Prostate gland (tissue), 2 donors: ENCODE measurements at regions not wholly inside any gene's neighbourhood (a gene's known extent, or its start where the extent isn't known, plus 50 kb on each side); places are given as distances from the start of the nearest gene placed in this dataset.

Experiments
- DNase-seq: peaks from one replicate; pipeline ENCODE4 v3.0.0-alpha.2; 2019; ENCODE audit warnings: low spot score
- H3K27ac ChIP-seq, 2 donors: fragments of 200-600 bp; sonication (generic); 2 replicates each; pipeline ENCODE4 v1.5.1; 2017 to 2019
- H3K27me3 ChIP-seq: fragments of 200-600 bp; sonication (generic); replicated peaks from 2 replicates; pipeline ENCODE4 v1.5.1; 2019; ENCODE audit not compliant: insufficient read depth
- H3K36me3 ChIP-seq, 2 donors: fragments of 200-600 bp; sonication (generic); 1 replicate in 1 of 2; 2 replicates in 1 of 2; pipeline versions ENCODE4 v1.5.1 to v1.8.1; 2017 to 2019
- H3K4me1 ChIP-seq: fragments of 200-600 bp; sonication (generic); replicated peaks from 2 replicates; pipeline ENCODE4 v1.5.1; 2019
- H3K4me3 ChIP-seq, 2 donors: fragments of 200-600 bp; sonication (generic); 2 replicates each; pipeline ENCODE4 v1.5.1; 2017 to 2019
- H3K9me3 ChIP-seq: fragments of 200-600 bp; sonication (generic); 2 replicates; pipeline ENCODE4 v1.5.1; 2017
- POLR2A ChIP-seq: fragments of 450-650 bp; IDR thresholded peaks from one replicate; pipeline ENCODE4 v1.6.1; 2016; ENCODE audit warnings: antibody characterized with exemption, mild to moderate bottlenecking
- POLR2AphosphoS5 ChIP-seq: sonication (generic); formaldehyde crosslinking; IDR thresholded peaks from one replicate; pipeline ENCODE4 v1.6.1; 2017; ENCODE audit warnings: antibody characterized with exemption
- WGBS: methylation state at CpG from one replicate; pipeline ENCODE4 v1.1.5; 2018; 5-methylcytosine and 5-hydroxymethylcytosine counted together
- intact Hi-C: fragments of 100-400 bp; cut with DNase I; formaldehyde crosslinking; loops from one replicate; pipeline ENCODE4 v1.14.2; 2022
- TF ChIP-seq, protein P1 (sequence below), 4 experiments: fragments of 200-600 bp in 2 of 4; fragments of 450-650 bp in 2 of 4; sonication (generic) in 2 of 4; IDR thresholded peaks; 1 replicate in 3 of 4; 2 replicates in 1 of 4; pipeline ENCODE4 v1.5.1; 2016 to 2019; ENCODE audit warnings: antibody characterized with exemption in 4 of 4, mild to moderate bottlenecking in 2 of 4, moderate library complexity in 2 of 4

DNA sequence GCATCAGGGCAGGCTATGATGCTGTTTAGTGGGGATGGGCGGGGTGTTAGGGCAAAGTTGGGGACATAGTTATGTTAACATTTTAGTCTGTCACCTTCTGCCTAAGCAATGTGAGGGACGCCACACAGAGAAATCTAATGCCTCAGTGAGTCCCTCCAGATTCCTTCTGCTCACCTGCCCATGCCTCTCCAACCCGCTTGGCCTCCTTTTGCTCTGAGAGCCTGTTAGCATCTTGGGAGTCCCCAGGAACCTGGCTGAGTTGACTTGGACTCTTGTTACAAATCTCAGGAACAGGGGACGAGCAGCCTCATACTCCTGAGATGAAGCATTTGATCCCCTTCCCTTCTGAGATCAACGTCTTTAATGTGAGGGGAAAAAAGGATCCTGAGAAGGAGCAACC, 336.8 kb downstream of the CCSER2 start:
- H3K27me3 ChIP-seq, result no peaks in the 10 kb centered on the region
- intact Hi-C loops, result no loop called here
- H3K4me3 ChIP-seq, result no peak overlapping the region
- H3K36me3 ChIP-seq, result no peaks in the 10 kb centered on the region
- H3K4me1 ChIP-seq, result no peaks in the 10 kb centered on the region
- H3K9me3 ChIP-seq, result no peaks in the 10 kb centered on the region
- WGBS, result 86% methylated on average over 5 of the region's 5 CpGs
- DNase-seq, result no peak
- no peak overlapping the region for H3K27ac ChIP-seq
- TF ChIP-seq POLR2AphosphoS5 (no peak), POLR2A (no peak)
- TF ChIP-seq, protein P1, sequence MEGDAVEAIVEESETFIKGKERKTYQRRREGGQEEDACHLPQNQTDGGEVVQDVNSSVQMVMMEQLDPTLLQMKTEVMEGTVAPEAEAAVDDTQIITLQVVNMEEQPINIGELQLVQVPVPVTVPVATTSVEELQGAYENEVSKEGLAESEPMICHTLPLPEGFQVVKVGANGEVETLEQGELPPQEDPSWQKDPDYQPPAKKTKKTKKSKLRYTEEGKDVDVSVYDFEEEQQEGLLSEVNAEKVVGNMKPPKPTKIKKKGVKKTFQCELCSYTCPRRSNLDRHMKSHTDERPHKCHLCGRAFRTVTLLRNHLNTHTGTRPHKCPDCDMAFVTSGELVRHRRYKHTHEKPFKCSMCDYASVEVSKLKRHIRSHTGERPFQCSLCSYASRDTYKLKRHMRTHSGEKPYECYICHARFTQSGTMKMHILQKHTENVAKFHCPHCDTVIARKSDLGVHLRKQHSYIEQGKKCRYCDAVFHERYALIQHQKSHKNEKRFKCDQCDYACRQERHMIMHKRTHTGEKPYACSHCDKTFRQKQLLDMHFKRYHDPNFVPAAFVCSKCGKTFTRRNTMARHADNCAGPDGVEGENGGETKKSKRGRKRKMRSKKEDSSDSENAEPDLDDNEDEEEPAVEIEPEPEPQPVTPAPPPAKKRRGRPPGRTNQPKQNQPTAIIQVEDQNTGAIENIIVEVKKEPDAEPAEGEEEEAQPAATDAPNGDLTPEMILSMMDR (IDR thresholded peaks at IDR 0.05), result no peak

DNA sequence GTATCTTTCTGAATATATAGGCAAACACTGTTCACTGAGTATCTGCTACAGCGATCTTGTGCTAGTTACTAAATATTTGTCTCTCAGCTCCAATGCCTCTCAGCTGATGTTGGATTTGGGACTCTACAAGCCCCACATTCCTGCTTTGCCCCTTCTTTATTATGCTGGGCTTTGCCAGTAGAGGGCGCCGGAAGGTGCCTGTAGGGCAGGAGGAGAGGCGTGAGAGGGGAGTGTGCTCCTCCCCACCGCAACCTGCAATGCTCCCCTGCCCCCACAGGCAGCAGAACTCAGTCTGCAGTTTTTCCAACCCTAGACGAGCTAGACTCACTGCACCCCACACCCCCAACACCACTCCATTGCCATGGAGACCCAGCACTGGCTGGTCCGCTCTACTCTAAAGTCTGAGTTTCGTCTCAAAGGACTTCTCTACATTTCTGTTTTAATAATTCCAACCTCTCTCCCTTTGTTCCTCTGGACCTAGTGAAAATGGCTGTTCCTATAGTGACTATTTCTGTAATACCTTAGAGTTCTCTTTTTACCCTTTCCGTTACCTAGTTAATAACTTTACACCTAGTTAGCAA, 337.6 kb downstream of the CCSER2 start:
- no peaks in the 10 kb centered on the region for H3K4me1 ChIP-seq
- TF ChIP-seq POLR2AphosphoS5 (no peak), POLR2A (no peak)
- TF ChIP-seq, protein P1 (IDR thresholded peaks at IDR 0.05), result no peak
- no peak for DNase-seq
- H3K27ac ChIP-seq, result no peak overlapping the region
- H3K4me3 ChIP-seq, result no peak overlapping the region
- no peaks in the 10 kb centered on the region for H3K9me3 ChIP-seq
- intact Hi-C loops, result no loop called here
- H3K27me3 ChIP-seq, result no peaks in the 10 kb centered on the region
- H3K36me3 ChIP-seq, result no peaks in the 10 kb centered on the region
- WGBS, result 72% methylated on average over 9 of the region's 9 CpGs

DNA sequence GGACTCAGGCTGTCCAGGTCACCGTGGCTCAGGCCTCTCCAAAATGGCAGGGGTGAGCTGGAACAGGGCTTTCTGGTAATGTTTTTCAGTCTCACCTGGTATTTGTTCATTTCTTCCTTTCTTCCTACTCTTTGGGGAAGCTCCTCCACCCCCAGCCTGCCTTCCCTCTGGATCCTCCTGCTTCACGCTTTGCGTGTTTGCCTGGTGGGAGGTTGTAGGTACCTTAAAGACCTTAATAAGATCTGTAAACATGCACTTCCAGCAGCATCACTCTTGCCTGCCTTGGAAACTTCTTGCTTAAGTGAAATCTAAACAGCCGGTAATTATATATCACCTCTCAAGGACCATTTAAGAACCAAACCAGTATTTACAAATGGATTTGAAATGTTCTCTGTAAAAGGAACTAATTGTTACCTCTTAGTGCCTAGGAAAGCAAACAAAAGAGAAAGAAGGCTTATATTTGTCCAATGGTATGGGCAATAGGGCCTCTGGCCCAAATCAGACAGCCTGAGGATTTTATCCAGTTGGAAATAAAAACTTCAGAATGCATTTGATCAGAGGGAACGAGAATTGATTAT, 339.9 kb downstream of the CCSER2 start:
- H3K36me3 ChIP-seq, result no peaks in the 10 kb centered on the region
- TF ChIP-seq POLR2AphosphoS5, result no peak
- no peak for TF ChIP-seq POLR2A
- TF ChIP-seq, protein P1 (IDR thresholded peaks at IDR 0.05), result no peak
- no peaks in the 10 kb centered on the region for H3K27me3 ChIP-seq
- H3K9me3 ChIP-seq, result no peaks in the 10 kb centered on the region
- intact Hi-C loops, result no loop called here
- 56% methylated on average over 5 of the region's 5 CpGs for WGBS
- no peak for DNase-seq
- H3K4me1 ChIP-seq, result no peaks in the 10 kb centered on the region
- H3K4me3 ChIP-seq, result no peak overlapping the region
- H3K27ac ChIP-seq, result no peak overlapping the region

DNA sequence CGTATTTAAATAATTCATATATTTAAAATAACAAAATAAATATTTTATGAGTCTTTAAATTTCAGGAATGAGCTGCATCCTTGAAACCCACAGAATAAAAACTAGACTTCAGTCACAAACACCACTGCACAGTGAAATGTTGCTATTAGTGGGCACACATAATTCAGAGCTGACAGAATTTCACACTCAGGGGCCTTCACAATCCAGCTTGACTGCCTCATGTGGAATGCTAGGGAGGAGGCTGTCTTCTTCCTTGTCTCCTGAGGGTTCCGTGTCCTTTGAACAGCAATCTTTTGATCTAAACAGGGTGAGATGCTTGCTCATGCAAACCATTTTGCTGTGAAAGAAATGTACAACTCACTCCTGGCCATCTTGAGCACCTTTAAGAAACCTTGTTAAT, 346.7 kb downstream of the CCSER2 start:
- Histone ChIP-seq H3K9me3 (no peaks in the 10 kb centered on the region), H3K4me1 (no peaks in the 10 kb centered on the region), H3K36me3 (no peaks in the 10 kb centered on the region), H3K27me3 (no peaks in the 10 kb centered on the region), H3K27ac (no peak overlapping the region), H3K4me3 (no peak overlapping the region)
- TF ChIP-seq, protein P1 (IDR thresholded peaks at IDR 0.05), result no peak
- no peak for TF ChIP-seq POLR2AphosphoS5
- no peak for TF ChIP-seq POLR2A
- DNase-seq, result no peak
- intact Hi-C loops, result no loop called here
- WGBS, result 71% methylated on average over 2 of the region's 2 CpGs

DNA sequence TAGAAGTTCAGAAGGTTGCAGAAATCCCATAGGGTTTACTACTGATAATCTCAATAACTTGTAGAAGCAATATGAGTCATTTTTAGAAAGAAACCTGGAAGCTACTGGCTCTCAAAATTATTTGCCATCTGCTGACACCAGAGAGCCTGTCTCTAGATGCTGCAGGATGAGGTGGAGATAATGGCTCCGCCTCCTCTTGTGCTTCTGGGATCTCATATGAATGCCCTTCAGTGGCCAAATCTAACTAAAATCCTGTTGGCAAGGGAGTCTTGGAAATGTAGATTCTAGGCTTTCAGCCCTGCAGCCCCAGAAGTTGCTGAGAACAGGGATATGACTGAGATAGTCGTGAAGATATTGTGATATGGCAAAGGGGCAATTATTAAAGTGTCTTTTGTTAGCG, 348.1 kb downstream of the CCSER2 start:
- intact Hi-C loops, result no loop called here

More for the DNA sequence above, 348.1 kb downstream of the CCSER2 start:
- Histone ChIP-seq H3K9me3 (no peaks in the 10 kb centered on the region), H3K4me1 (no peaks in the 10 kb centered on the region), H3K27ac (no peak overlapping the region), H3K36me3 (no peaks in the 10 kb centered on the region), H3K27me3 (no peaks in the 10 kb centered on the region), H3K4me3 (no peak overlapping the region)
- no peak for DNase-seq
- no peak for TF ChIP-seq POLR2AphosphoS5
- no peak for TF ChIP-seq POLR2A
- TF ChIP-seq, protein P1 (IDR thresholded peaks at IDR 0.05), result no peak
- 68% methylated on average over 3 of the region's 3 CpGs for WGBS
